Sigmoid colon (tissue), 4 donors: ENCODE measurements at regions not wholly inside any gene's neighbourhood (a gene's known extent, or its start where the extent isn't known, plus 50 kb on each side); places are given as distances from the start of the nearest gene placed in this dataset.

Experiments used
- CTCF ChIP-seq, 4 experiments: fragments of 450-650 bp in 3 of 4; fragments of 200-600 bp in 1 of 4; IDR thresholded peaks; one replicate each; pipeline ENCODE4 v1.5.1; 2016 to 2019; ENCODE audit warnings: antibody characterized with exemption in 4 of 4, mild to moderate bottlenecking in 3 of 4, moderate library complexity in 2 of 4
- POLR2AphosphoS5 ChIP-seq, 4 donors: sonication (generic); formaldehyde crosslinking; IDR thresholded peaks; one replicate each; pipeline ENCODE4 v1.6.1; 2017; ENCODE audit warnings: antibody characterized with exemption in 4 of 4

GRCh38 chr17:13171790-13172189 lies 154.0 kb upstream of the ELAC2 start:
- TF ChIP-seq POLR2AphosphoS5 (IDR thresholded peaks at IDR 0.05): no peak
- TF ChIP-seq CTCF (IDR thresholded peaks at IDR 0.05): no peak
